NCI-H510A treated with DMSO at 0.1 percent for 48 hours (cell line): ENCODE measurements at regions not wholly inside any gene's neighbourhood (a gene's known extent, or its start where the extent isn't known, plus 50 kb on each side); places are given as distances from the start of the nearest gene placed in this dataset.
"Not testable (repeated sequence)": the region's sequence is repeated elsewhere in the genome, so short reads cannot be mapped to it uniquely, and the experiment has no call there.

Experiments used
- DNase-seq: peaks from one replicate; lab custom pipeline; 2025; lab: John Stamatoyannopoulos, UW

GRCh38 chr12:83233987-83234386, 547.3 kb downstream of the TMTC2 start:
- DNase-seq: not testable (repeated sequence)

- DNase-seq: not testable (repeated sequence)
Observed at GRCh38 chr12:83226960-83227359, 540.3 kb downstream of the TMTC2 start.

- DNase-seq: no peak
Observed at GRCh38 chr12:83225806-83226205, 539.1 kb downstream of the TMTC2 start.

- no peak for DNase-seq
Observed at GRCh38 chr12:83224012-83224411, 537.3 kb downstream of the TMTC2 start.

- DNase-seq: no peak
Observed at GRCh38 chr12:83220774-83221173, 534.1 kb downstream of the TMTC2 start.

- no peak for DNase-seq
Observed at GRCh38 chr12:83216230-83216629, 529.5 kb downstream of the TMTC2 start.

- DNase-seq: no peak
Observed at GRCh38 chr12:83214185-83214584, 527.5 kb downstream of the TMTC2 start.

- no peak for DNase-seq
Observed at GRCh38 chr12:83210933-83211332, 524.2 kb downstream of the TMTC2 start.

- DNase-seq: no peak
Observed at GRCh38 chr12:83199069-83199468, 512.4 kb downstream of the TMTC2 start.

- no peak for DNase-seq
Observed at GRCh38 chr12:83198291-83199015, 511.7 kb downstream of the TMTC2 start.

GRCh38 chr12:83197483-83197914, 510.8 kb downstream of the TMTC2 start:
- DNase-seq: no peak

- DNase-seq: no peak
Observed at GRCh38 chr12:83196694-83197350, 510.1 kb downstream of the TMTC2 start.

- DNase-seq: no peak
Observed at GRCh38 chr12:83190631-83191390, 504.1 kb downstream of the TMTC2 start.

GRCh38 chr12:83186419-83186818, 499.7 kb downstream of the TMTC2 start:
- DNase-seq: no peak

- no peak for DNase-seq
Observed at GRCh38 chr12:83185241-83185640, 498.5 kb downstream of the TMTC2 start.
